Skin of body (tissue), 1 donor: ENCODE measurements at regions not wholly inside any gene's neighbourhood (a gene's known extent, or its start where the extent isn't known, plus 50 kb on each side); places are given as distances from the start of the nearest gene placed in this dataset.

ENCODE experiments used
- DNase-seq: peaks from one replicate; lab custom pipeline; 2025; lab: John Stamatoyannopoulos, UW

DNA sequence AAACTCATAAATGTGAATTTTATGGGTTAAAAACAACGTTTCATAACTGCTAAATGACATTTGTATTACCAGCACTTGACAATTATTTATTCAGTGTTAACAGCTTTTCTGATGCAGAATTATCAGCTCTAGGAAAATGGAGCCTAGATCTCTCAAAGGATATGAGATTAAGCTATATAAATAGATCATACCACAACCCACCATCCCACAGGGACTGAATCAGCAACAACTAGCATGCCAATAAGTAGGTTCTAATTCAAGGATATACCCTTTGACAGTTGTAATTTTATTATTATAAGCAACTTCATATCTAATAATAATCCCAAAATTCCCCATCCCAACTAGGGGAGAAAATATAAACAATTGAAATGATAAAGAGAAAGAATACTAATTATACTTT is 275.4 kb upstream of the RGS18 start:
- DNase-seq: no peak

- no peak for DNase-seq
Observed at GRCh38 chr1:191886977-191887376, 271.3 kb upstream of the RGS18 start.

DNA sequence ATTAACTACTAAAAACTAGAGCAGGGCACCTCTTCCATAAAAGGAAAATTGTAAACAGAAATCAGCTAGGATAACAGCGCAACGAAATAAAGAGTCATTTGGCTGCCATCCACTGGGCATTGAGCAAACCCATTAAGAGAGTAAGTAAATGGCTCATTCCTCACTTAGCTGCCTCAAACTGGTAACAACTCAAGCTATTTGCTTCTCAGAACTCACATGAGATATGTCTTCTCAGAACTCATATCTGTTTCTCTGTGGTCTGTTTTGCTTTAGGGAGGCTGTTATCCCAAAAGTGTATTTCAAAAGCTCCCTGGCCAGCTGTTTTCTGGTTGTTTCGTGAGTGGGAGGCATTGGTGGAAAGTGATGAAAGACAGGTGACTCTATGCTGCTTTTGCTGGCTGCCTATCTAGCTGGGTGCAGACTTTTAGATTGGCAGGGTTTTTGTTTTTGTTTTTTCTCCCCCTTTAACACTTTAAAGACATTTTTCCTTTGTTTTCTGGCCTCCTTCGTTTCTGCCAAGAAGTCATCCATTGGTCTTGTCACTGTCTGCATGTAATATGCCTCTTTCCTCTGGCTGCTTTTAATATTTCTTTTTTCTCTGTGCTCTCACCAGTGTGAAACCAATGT is 269.2 kb upstream of the RGS18 start:
- DNase-seq: no peak

- no peak for DNase-seq
Observed at GRCh38 chr1:191889623-191890003, 268.6 kb upstream of the RGS18 start.

GRCh38 chr1:191890433-191891088 is 267.7 kb upstream of the RGS18 start:
- DNase-seq: no peak

DNA sequence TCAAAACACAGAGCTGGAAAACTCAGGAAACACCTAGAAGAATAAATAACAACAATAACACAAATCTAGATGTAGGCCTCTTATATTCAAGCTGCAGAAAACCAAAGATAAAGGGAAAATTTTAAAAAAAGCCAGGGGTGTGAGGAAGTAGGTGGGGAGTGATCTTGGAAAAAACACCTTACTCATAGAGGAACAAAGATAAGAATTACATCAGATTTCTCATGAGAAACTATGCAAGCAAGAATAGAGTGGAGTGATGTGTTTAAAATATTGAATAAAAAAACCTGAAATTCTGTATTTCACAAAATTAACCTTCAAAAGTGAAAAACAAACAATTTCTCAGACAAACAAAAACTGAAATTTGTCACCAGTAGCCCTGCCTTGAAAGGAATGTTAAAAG is 265.5 kb upstream of the RGS18 start:
- no peak for DNase-seq

DNA sequence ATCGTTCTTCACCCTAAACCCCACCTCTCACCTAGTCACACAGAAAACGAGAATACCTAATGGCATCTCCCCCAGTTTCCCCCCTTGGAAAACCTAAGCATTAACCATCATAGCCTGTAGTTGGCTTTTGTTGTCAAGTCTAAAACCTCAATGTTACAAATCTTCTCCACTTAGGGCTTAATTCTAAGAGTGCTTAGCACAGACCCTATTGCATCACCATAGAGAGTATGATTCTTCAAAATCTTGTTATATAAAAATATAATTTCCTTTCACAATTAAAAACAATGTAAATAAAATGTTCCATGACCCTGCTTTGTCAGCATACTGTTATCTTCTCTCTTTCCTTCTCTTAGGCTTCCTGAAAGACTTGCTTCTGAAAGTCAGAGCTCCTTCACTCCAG is 263.2 kb upstream of the RGS18 start:
- DNase-seq: no peak

DNA sequence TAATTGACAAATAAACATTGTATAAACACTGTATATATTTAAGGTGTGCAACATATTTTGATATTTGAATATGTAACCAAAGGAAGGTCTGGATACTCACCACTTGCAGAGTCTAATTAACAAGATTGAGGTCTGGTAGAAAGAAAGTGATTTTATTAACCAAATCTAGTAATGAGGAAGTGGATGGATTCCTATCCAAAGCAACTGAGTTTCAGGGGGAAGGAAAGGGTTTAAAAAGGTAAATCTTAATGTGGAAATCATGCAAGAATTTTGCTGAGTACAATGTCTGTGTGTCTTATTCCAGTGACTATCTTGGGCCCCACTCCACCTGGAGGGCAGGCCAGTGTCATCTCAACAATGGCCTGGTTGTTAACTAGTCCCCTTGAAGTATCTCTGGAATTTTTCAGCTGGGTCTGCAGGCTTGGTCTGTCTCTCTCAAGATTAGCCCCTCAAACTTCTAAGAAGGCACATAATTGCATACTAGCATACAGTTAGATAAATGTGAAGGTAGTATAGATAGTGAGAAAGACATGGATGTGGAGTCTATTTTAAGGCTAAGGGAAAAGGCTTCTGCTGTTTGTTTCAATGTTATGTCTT is 262.7 kb upstream of the RGS18 start:
- no peak for DNase-seq

GRCh38 chr1:191897134-191897533 is 261.1 kb upstream of the RGS18 start:
- DNase-seq: no peak

GRCh38 chr1:191901651-191902050 is 256.6 kb upstream of the RGS18 start:
- DNase-seq: no peak

DNA sequence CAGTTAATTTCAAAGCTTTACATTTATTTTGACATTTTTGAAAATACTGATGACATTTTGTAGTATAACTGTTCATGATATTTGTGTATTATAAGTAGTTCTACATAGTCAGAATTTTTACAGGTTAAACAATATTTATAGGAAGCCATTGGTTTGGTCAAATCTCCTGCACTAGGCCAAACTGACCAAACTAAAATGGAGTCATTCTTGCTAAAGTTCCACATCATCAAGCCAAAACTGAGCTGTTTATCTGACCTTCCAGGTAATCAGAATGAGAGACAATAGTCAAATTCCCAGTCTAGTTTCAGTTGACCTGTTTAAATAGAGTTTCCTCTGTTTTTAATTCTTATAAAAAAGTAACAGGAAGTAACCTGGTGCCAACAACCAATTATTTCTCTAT is 253.3 kb upstream of the RGS18 start:
- no peak for DNase-seq

GRCh38 chr1:191905781-191906180 is 252.5 kb upstream of the RGS18 start:
- peak; percentile 25 for DNase-seq

DNA sequence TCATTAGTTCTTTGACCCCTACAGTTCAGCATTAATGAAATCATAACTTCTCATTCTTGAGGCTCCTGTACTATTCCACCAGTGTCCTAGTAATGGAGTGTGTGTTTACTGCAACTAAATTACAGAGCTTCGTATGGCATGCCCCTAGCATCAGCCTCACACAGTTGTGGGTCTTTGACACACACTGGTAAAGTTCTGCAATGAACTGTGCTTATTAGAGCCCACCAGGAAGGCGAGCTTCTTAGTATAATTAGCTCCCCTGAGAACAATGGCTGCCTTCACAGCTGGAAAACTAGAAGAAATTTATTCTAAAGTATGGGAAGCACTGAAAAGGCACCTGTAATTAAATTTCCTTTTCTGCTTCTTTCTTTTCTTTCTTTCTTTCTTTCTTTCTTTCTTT is 251.1 kb upstream of the RGS18 start:
- no peak for DNase-seq

DNA sequence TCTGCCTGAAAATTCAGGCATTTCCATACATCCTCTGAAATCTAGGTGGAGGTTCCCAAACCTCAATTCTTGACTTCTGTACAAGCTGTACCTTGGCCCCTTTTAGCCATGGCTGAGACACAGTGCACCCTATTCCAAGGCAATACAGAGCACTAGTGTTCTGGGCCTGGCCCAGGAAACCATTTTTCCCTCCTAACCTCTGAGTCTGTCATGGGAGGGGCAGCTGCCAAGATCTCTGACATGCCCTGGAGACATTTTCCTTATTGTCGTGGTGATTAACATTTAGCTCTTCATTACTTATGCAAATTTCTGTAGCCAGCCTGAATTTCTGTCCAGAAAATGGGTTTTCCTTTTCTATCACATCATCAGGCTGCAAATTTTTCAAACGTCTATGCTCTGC is 248.0 kb upstream of the RGS18 start:
- DNase-seq: no peak

DNA sequence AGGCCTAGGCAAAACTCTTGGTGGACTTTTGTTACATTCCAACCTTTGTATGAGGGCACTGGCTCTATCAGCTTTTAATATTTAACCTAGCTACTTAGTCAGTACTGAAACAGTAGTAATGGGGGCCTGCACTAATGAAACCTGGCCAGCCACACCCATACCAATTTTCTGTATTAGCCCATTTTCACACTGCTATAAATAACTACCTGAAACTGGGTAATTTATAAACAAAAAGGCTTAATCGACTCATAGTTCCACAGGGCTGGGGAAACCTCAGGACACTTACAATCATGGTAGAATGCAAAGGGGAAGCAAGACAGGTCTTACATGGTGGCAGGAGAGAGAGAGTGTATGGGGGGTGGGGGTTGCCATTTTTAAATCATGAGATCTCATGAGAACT is 245.7 kb upstream of the RGS18 start:
- no peak for DNase-seq

DNA sequence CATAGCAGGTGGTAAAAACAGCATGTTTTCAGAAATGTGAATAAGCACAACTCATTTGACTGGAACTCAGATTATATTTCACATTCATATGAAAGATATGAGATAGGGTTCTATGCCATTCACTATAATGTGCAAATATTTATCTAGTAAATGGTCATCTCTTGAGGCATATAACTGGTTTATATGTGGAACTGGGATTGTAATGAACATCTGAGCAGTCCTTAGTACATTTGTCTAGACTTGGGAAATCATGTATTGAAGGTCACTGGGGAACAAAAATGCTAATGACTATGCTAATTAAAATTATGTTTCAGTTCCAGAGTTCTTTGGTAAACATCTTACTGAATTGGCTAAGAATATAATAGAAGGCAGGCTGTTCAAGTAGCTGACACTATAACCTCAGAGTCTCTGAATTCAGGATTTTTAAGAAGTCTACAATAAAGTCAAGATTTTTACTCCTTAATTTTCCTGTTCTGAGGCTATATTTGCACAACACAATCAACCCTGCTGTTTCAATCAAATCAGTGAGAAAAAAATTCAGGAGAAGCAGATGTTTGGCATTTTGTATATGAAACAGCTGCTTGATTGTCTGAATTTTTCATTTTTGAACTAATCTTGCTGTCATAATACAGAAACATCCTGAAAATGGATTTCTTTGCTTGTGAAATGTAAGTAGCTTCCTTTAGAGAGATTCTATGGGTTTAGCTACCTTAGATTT is 244.8 kb upstream of the RGS18 start:
- no peak for DNase-seq

- no peak for DNase-seq
Observed at GRCh38 chr1:191929383-191929782, 228.9 kb upstream of the RGS18 start.

GRCh38 chr1:191943684-191944083 is 214.6 kb upstream of the RGS18 start:
- DNase-seq: no peak

- no peak for DNase-seq
Observed at GRCh38 chr1:191953526-191953925, 204.7 kb upstream of the RGS18 start.

- no peak for DNase-seq
Observed at GRCh38 chr1:191959856-191960255, 198.4 kb upstream of the RGS18 start.

DNA sequence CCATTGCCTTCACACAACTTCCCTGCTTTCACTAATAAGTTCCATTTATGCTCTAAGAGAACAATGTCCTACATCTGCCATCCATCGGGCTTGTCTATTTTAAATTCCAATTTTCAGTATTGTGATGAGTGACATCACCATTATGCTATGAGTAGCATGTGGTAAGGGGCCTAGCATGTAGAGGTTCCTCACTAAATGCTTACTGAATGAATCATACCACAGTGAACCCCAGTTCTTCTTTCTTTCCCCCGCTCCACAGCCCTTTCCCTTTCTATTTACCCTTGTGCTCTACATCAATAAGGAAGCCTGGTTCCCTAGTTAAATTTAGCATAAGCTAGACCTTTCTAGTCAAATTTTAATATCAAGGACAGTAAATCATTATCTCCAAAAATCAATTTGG is 195.0 kb upstream of the RGS18 start:
- DNase-seq: peak; percentile 70

- no peak for DNase-seq
Observed at GRCh38 chr1:191963781-191964455, 194.3 kb upstream of the RGS18 start.
